ENCODE measurements at regions not wholly inside any gene's neighbourhood (a gene's known extent, or its start where the extent isn't known, plus 50 kb on each side); places are given as distances from the start of the nearest gene placed in this dataset.
"Not testable (repeated sequence)": the region's sequence is repeated elsewhere in the genome, so short reads cannot be mapped to it uniquely, and the experiment has no call there.

- no peak for DNase-seq (ENCODE audit: low read depth)
- TF ChIP-seq CTCF (conservative IDR thresholded peaks at IDR 0.05; ENCODE audit: low read depth, low read length) = no peak
- no peak overlapping the region for H3K4me3 ChIP-seq (ENCODE audit: low read length)
Observed at GRCh38 chr9:13443346-13444244, 164.1 kb upstream of the MPDZ start.

- H3K4me3 ChIP-seq (ENCODE audit: low read length) = no peak overlapping the region
- no peak for TF ChIP-seq CTCF (conservative IDR thresholded peaks at IDR 0.05; ENCODE audit: low read depth, low read length)
- DNase-seq (ENCODE audit: low read depth) = no peak
Observed at GRCh38 chr9:13439685-13440476, 160.4 kb upstream of the MPDZ start.

- TF ChIP-seq CTCF (conservative IDR thresholded peaks at IDR 0.05; ENCODE audit: low read depth, low read length) = no peak
- no peak overlapping the region for H3K4me3 ChIP-seq (ENCODE audit: low read length)
- no peak for DNase-seq (ENCODE audit: low read depth)
Observed at GRCh38 chr9:13437866-13438265, 158.4 kb upstream of the MPDZ start.

- no peak overlapping the region for H3K4me3 ChIP-seq (ENCODE audit: low read length)
- DNase-seq (ENCODE audit: low read depth) = no peak
- TF ChIP-seq CTCF (conservative IDR thresholded peaks at IDR 0.05; ENCODE audit: low read depth, low read length) = no peak
Observed at GRCh38 chr9:13436591-13436990, 157.1 kb upstream of the MPDZ start.

- DNase-seq (ENCODE audit: low read depth) = not testable (repeated sequence)
Observed at GRCh38 chr9:13433453-13433852, 154.0 kb upstream of the MPDZ start.

GRCh38 chr9:13432904-13433303, 153.4 kb upstream of the MPDZ start:
- no peak for TF ChIP-seq CTCF (conservative IDR thresholded peaks at IDR 0.05; ENCODE audit: low read depth, low read length)
- H3K4me3 ChIP-seq (ENCODE audit: low read length) = no peak overlapping the region
- DNase-seq (ENCODE audit: low read depth) = no peak

More at GRCh38 chr9:13433453-13433852, 154.0 kb upstream of the MPDZ start:
- H3K4me3 ChIP-seq (ENCODE audit: low read length) = not testable (repeated sequence)

- DNase-seq (ENCODE audit: low read depth) = no peak
- no peak overlapping the region for H3K4me3 ChIP-seq (ENCODE audit: low read length)
- no peak for TF ChIP-seq CTCF (conservative IDR thresholded peaks at IDR 0.05; ENCODE audit: low read depth, low read length)
Observed at GRCh38 chr9:13431692-13432091, 152.2 kb upstream of the MPDZ start.
